ENCODE measurements at regions not wholly inside any gene's neighbourhood (a gene's known extent, or its start where the extent isn't known, plus 50 kb on each side); places are given as distances from the start of the nearest gene placed in this dataset.
"Not testable (repeated sequence)": the region's sequence is repeated elsewhere in the genome, so short reads cannot be mapped to it uniquely, and the experiment has no call there.

- Histone ChIP-seq H3K4me3 (no peak overlapping the region), H3K36me3 (no peaks in the 10 kb centered on the region), H3K4me1 (no peaks in the 10 kb centered on the region), H3K27me3 (no peaks in the 10 kb centered on the region), H3K27ac (no peak overlapping the region), H3K9me3 (no peaks in the 10 kb centered on the region)
- TF ChIP-seq CTCF (IDR thresholded peaks at IDR 0.05) = no peak
- no peak for DNase-seq (ENCODE audit: low spot score)
Observed at GRCh38 chr4:77284036-77284435, 127.0 kb downstream of the CCNG2 start.

DNA sequence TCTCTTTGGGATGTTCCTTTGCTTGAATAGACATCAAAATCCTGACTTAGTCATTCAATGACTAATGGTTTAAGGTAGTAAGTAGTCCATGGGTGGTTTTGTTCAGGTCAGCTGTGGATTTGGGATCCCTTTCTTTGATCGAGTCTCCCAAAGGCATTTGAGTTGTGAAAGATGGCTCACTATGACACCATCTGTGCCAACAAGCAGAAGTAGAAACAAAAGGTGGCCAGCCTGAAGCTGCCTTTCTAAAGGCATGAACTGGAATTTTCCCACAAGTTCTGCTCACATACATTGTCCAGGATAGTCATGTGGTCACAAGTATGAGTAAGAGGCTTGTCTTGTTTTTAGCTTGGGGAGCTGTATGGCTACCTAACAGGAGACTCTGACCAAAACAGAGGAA lies 129.9 kb downstream of the CCNG2 start:
- no peak overlapping the region for H3K4me3 ChIP-seq
- H3K27me3 ChIP-seq = no peaks in the 10 kb centered on the region
- H3K9me3 ChIP-seq = no peaks in the 10 kb centered on the region
- no peaks in the 10 kb centered on the region for H3K4me1 ChIP-seq
- no peak for DNase-seq (ENCODE audit: low spot score)
- TF ChIP-seq CTCF (IDR thresholded peaks at IDR 0.05) = no peak
- H3K27ac ChIP-seq = no peak overlapping the region
- no peaks in the 10 kb centered on the region for H3K36me3 ChIP-seq

- Histone ChIP-seq H3K4me3 (no peak overlapping the region), H3K27me3 (no peaks in the 10 kb centered on the region), H3K9me3 (no peaks in the 10 kb centered on the region), H3K4me1 (no peaks in the 10 kb centered on the region), H3K36me3 (no peaks in the 10 kb centered on the region), H3K27ac (no peak overlapping the region)
- TF ChIP-seq CTCF (IDR thresholded peaks at IDR 0.05) = no peak
- no peak for DNase-seq (ENCODE audit: low spot score)
Observed at GRCh38 chr4:77293426-77293825, 136.4 kb downstream of the CCNG2 start.

DNA sequence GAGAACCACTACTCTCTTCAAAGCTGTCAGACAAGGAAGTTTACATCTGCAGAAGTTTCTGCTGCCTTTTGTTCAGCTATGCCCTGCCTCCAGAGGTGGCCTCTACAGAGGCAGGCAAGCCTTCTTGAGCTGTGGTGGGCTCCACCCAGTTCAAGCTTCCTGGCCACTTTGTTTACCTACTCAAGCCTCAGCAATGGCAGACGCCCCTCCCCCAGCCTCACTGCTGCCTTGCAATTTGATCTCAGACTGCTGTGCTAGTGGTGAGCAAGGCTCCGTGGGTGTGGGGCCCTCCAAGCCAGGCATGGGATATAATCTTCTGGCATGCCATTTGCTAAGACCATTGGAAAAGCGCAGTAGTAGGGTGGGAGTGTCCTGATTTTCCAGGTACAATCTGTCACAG lies 144.0 kb downstream of the CCNG2 start:
- H3K27me3 ChIP-seq; DNase-seq (ENCODE audit: low spot score); H3K9me3 ChIP-seq; H3K4me3 ChIP-seq; H3K27ac ChIP-seq; H3K36me3 ChIP-seq; H3K4me1 ChIP-seq: not testable (repeated sequence)

DNA sequence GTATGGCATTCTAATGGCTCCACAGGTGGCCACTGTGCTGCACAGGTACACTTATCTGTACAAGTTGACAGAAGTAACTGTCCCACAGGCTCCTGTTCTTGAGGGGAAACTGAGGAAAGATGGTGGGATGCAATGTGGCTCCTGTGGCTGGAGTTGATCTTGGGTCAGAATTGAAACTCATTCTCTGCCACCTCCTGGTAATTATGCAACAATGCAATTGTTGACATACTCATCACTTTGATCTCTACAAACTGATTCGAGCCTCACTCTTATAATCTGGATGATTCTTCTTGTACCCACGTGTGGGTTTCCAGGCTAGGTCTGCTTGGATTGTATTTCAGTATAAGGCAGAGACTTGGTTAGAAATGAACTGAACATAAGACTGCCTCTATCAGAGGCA lies 148.8 kb downstream of the CCNG2 start:
- no peak for TF ChIP-seq CTCF (IDR thresholded peaks at IDR 0.05)
- Histone ChIP-seq H3K9me3 (no peaks in the 10 kb centered on the region), H3K36me3 (no peaks in the 10 kb centered on the region), H3K4me1 (no peaks in the 10 kb centered on the region), H3K27me3 (no peaks in the 10 kb centered on the region), H3K4me3 (no peak overlapping the region), H3K27ac (no peak overlapping the region)
- no peak for DNase-seq (ENCODE audit: low spot score)

DNA sequence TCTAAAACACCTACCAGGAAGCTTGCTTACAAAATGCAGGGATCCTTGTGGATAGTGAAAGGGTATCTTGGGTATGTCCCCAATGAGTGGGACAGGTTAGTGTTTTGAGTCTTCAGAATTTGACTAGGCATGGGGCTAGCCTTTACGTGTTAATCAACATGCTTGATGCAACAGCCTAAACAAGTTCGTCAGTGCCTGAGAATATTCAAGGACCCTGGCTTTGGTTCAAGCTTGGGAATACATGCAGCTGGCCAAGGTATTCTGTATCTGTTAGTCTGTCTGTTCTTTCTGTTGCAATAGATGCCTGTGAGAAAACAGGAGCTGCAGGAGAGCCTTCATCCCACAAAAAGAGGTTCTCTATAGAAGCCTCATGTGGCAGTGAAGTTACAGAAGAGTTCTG lies 149.5 kb downstream of the CCNG2 start:
- no peak for TF ChIP-seq CTCF (IDR thresholded peaks at IDR 0.05)
- no peak overlapping the region for H3K27ac ChIP-seq
- H3K4me1 ChIP-seq = no peaks in the 10 kb centered on the region
- DNase-seq (ENCODE audit: low spot score) = no peak
- no peaks in the 10 kb centered on the region for H3K9me3 ChIP-seq
- no peaks in the 10 kb centered on the region for H3K36me3 ChIP-seq
- no peak overlapping the region for H3K4me3 ChIP-seq
- H3K27me3 ChIP-seq = no peaks in the 10 kb centered on the region

All from right atrium auricular region (tissue), 2 donors.